A204.1 (cell line): ENCODE measurements at regions not wholly inside any gene's neighbourhood (a gene's known extent, or its start where the extent isn't known, plus 50 kb on each side); places are given as distances from the start of the nearest gene placed in this dataset.
"Not testable (repeated sequence)": the region's sequence is repeated elsewhere in the genome, so short reads cannot be mapped to it uniquely, and the experiment has no call there.

ENCODE experiments used
- FAIRE-seq: peaks from 2 replicates; lab custom pipeline; 2012; peaks lifted over from hg19 to GRCh38; lab: Jason Lieb, UNC

DNA sequence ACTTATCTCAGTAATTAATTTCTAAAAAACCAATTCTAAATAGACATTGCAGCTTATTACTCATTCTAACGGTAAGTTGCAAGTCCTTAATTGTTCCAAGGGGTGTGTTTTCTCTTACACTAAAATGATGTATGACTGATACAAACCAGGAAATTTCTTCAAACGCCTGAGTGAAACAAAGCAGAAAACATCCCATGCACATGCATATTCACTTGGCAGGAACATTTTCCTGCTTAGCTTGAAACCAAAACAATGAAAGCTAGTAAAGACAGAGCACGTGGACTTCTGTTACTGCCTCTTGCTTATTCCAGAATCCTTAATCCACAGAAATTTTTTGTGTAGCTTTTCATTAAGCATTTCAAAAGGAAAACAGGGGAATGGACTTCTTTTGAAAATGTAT, 187.7 kb downstream of the MTERF1 start:
- no peak for FAIRE-seq

DNA sequence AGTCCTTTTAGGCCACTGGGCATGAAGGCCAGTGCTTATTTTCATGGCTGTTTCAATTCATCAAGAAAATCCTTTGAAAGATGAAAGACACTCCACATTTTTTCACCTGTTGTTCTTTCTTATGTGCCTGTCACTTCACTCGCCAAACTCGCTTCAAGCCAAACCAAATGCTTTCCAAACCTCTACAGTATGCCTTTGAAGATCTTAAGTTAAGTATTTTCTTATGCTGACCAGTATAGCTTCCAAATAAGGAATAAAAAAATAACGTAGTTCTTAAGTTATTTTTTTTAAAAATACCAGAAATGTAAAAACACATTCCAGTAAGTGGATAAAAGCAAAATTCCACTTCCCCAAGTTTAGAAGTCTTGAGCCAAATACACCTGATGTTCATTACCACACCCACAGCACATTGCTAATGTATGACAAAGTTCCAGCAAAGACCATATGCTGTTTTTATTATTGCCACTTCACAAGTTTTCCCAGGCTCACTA, 186.1 kb downstream of the MTERF1 start:
- no peak for FAIRE-seq

DNA sequence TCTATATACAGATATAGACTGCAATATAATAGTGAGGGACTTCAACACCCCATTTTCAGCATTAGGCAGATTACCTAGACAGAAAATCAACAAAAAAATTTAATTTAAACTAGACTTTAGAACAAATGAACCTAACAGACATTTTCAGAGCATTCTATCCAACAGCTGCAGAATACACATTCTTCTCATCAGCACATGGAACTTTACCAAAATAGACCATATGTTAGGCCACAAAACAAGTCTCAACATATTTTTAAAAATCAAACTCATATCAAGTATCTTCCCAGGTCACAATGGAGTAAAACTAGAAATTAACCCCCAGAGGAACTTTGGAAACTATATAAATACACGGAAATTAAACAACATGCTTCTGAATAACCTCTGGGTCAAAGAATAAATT, 169.6 kb downstream of the MTERF1 start:
- no peak for FAIRE-seq

DNA sequence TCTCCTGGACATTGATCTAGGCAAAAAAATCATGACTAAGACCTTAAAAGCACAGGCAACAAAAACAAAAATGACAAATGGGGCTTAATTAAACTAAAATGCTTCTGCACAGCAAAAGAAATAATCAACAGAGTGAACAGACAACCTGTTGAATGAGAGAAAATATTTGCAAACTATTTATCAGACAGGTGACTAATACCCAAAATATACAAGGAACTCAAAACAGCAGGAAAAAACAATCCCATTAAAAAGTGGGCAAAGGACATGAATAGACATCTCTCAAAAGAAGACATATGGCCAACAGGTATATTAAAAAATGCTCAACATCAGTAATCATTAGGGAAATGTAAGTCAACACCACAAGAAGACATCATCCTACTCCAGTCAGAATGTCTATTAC, 166.8 kb downstream of the MTERF1 start:
- no peak for FAIRE-seq

DNA sequence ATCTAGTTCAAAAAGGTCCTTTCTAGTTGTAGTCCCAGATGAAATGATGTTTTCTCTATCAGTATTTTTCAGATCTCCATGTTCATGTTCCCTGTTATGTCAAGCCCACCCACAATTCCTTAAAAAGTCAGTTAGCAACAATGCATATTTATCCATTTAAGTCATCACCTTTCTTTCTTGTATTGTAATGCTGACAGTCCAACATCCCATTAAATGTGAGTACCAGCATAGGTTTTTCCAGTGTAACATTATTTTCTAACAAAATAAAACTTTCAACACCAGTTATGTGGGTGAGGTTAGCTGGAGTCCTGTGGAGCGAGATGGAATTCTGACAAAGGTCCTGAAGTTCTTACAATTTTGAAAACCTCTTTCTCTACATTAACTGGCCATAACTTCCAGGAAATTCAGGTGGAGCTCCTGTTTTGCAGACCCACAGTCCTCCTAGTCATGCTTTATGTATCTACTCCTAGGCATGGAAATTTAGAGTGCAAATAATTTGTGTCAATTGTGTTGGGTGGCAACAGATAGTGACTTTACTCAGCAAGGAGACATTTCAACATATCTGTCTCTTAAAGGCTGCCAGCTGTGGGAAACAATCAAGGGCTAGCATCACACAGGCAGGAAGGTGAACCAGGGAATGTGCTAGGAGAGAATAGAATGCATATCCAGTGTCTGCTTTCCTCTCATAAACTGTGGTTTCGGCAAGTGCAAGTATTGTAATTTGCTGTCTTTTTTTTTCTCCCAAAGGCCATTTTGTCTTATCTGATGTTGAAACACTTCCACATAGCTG, 162.6 kb downstream of the MTERF1 start:
- no peak for FAIRE-seq

DNA sequence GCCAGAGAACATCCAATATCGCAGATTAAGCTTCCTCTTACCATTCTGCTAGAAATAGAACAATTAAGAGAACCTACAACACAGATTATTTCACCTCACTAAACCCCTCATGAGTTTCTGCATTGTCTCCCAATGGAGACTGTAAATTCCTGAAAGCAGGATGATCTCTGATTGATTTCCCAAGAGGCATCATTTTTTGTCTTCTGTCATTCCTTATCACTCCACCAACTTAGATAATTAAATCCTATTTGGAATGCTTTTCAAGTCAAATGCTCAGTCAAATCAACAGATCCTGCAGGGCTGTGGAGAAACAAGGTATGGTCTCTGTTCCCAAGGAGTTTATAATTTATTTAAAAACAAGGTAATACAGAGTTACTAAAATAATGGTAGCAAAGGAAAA, 161.5 kb downstream of the MTERF1 start:
- FAIRE-seq: no peak

DNA sequence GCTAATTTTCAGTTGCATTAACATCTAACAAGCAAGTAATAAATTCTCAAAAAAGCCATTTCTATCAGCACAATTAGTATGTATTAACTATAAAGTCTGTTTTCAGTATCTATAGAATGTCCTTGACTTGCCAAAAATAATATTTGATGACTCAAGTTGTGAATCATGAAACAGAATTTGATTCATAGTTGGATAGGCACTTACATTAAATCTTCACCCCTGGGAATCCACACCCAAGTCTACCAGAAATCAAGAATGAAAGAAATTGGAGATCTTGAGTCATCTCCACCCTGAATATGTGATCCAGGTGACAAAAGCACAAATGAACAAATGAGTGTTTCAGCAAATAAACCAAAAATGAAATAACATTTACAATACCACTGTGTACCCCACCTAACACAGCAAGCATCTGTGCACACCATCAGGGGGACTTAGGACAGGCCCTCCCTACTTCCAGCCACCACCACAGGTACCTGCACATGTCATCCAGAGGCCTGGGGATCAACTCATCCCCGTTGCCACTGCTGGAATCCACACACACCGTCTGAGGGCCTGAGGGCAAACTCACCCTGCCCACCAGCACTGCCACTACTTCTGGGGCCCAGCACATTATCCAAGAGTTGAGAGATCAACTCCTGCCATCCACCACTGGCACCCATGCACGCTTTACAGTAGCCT, 160.1 kb downstream of the MTERF1 start:
- FAIRE-seq: no peak

DNA sequence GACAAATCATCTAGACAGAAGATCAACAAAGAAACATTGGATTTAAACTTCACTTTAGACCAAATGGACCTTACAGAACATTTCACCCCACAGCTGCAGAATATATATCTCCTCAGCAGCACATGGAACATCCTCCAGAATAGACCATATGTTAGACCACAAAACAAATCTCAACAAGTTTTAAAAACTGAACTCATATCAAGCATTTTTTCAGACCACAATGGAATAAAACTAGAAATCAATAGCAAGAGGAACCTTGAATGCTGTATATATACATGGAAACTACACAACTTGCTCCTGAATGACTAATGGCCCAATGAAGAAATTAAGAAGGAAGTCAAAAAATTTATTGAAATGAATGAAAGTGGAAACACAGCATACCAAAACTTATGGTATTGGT, 157.7 kb downstream of the MTERF1 start:
- no peak for FAIRE-seq

DNA sequence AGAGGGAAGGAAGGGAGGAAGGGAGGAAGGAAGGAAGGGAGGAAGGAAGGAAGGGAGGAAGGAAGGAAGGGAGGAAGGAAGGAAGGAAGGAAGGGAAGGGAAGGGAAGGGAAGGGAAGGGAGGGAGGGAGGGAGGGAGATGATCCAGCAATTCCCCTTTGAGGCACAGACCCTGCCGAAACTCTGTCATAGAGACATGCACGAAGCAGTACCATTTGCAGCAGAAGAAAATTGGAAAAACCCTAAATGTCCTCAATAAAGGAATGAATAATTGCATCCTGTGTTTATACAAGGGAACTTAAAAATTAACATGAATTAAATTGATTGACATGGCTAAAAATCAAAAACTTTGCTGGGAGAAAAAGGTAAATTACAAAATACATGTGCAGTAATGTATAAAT, 151.5 kb downstream of the MTERF1 start:
- FAIRE-seq: not testable (repeated sequence)

DNA sequence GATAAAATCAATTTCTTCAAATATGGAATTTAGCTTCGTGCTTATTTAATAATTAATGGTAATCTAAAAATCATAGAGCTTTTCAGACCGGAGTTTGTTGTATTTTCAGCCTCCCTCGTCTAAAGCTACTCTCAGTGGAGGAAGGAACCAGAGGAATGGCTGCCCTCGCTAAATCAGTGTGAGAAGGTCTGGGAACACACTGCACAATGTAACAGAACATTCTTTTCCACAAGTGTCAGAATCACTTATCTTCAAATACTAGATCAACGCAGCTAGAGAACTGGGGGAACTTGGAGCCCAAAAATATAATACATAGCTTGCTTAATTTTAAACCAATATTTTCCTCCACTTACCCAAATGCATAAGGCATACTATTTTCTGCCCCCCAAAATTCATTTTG, 148.5 kb downstream of the MTERF1 start:
- FAIRE-seq: no peak

DNA sequence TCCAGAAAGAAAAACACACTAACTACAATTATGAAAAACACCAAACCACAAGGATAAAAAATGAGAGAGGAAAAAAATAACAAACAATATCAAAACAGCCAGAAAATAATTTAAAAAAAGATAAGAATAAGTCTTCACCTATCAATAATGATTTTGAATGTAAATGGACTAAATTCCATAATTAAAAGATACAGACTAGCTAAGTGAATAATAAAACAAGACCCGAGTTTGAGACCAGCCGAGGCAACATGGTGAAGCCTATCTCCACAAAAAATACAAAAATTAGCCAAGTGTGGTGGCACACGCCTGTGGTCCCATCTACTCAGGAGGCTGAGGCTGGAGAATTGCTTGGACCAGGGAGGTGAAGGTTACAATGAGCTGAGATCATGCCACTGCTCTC, 131.1 kb downstream of the MTERF1 start:
- peak; percentile 16 for FAIRE-seq

DNA sequence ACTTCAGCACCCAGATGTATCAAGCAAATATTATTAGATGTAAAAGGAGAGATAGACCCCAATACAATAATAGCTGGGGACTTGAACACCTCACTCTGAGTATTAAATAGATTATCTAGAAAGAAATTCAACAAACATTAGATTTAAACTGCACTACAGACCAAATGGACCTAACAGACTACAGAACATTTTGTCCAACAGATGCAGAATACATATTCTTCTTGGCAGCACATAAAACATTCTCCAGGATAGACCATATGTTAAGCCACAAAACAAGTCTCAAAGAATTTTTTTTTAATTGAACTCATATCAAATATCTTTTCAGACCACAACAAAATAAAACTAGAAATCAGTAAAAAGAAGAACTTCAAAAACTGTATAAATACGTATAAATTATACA, 130.4 kb downstream of the MTERF1 start:
- no peak for FAIRE-seq

DNA sequence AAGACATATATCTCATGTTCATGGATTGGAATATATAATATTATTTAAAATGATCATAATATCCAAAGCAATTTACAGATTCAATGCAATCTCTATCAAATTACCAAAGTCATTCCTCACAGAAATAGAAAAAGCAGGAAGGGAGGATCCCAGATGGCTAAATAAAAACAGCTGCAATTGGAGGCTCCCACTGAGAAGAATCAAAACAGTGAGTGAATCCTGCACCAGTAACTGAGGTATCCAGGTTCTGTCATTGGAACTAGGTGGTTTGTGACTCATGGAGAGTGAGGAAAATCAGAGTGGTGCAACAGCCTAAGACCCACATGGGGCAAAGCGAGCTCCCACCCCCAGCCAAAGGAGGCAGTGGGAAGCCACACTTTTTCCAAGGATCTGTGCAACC, 128.4 kb downstream of the MTERF1 start:
- no peak for FAIRE-seq

DNA sequence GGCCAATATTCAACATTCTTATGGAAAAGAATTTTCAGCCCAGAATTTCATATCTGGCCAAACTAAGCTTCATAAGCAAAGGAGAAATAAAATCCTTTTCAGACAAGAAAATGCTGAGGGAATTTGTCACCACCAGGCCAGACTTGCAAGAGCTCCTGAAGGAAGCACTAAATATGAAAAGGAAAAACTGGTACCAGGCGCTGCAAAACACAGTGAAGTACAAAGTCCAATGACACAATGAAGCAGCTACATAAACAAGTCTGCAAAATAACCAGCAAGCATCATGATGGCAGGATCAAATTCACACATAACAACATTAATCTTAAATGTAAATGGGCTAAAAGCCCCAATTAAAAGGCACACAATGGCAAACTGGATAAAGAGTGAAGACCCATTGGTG, 126.2 kb downstream of the MTERF1 start:
- FAIRE-seq: not testable (repeated sequence)

DNA sequence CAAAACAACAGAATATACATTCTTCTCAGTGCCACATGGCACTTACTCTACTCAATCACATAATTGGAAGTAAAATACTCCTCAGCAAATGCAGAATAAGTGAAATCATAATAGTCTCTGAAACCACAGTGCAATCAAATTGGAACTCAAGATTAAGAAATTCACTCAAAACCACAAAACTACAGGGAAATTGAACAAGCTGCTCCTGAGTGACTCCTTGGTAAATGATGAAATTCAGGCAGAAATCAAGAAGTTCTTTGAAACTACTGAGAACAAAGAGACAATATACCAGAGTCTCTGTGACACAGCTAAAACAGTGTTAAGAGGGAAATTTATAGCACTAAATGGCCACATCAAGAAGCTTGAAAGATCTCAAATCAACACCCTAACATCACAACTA, 125.4 kb downstream of the MTERF1 start:
- FAIRE-seq: not testable (repeated sequence)

DNA sequence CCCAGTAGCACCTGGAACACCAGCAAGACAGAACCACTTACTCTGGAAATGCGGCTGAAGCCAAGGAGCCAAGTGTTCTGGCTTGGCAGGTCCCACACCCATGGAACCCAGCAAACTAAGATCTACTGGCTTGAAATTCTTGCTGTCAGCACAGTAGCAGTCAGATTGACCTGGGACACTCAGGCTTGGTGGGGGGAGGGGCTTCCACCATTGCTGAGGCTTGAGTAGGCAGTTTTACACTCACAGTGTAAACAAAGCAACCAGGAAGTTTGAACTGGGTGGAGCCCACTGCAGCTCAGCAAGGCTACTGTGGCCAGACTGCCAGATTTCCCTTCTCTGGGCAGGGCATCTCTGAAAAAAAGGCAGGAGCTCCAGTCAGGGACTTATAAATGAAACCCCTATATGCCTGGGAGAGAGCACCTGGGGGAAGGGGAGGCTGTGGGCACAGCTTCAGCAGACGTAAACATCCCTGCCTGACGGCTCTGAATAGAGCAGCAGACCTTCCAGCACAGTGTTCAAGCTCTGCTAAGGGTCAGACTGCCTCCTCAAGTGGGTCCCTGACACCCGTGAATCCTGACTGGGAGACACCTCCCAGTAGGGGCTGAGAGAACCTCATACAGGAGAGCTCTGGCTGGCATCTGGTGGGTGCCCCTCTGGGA, 121.2 kb downstream of the MTERF1 start:
- no peak for FAIRE-seq

DNA sequence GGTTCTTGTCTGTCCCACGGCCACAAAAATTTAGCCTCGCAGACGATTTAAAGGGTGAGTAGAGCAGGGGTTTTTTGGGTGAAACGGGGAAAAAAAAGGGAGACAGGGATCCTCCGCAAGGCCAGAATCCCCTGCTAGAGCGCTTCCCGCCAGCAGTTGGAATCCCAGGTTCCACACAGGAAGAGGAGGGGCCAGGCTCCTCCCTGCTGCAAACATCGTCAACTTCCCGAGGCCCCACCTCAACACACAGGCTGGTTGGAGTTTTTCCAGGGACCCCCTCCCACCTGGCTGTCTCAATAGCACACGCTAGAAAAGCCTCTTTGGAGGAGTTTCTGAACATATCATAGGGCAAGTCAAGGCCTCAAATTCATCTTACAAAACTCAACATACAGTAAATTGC, 112.7 kb downstream of the MTERF1 start:
- FAIRE-seq: no peak

DNA sequence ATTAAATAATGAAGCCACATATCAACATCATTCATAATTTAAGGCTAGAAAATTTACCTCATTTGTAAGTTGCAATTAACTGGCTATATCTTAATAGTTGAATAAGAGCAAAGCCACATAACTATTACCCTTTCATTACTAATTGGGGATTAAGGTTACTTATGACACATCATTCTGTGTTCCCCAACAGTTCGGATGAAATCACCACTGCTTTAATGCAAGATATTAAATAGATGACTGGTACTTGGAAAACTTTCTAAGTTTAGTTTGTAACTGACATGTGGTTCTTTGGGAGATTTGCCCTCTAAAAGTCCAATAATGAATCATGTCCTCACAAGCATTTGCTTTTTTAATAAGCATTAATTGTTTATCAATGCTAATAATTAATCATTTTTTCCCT, 109.1 kb downstream of the MTERF1 start:
- FAIRE-seq: no peak

DNA sequence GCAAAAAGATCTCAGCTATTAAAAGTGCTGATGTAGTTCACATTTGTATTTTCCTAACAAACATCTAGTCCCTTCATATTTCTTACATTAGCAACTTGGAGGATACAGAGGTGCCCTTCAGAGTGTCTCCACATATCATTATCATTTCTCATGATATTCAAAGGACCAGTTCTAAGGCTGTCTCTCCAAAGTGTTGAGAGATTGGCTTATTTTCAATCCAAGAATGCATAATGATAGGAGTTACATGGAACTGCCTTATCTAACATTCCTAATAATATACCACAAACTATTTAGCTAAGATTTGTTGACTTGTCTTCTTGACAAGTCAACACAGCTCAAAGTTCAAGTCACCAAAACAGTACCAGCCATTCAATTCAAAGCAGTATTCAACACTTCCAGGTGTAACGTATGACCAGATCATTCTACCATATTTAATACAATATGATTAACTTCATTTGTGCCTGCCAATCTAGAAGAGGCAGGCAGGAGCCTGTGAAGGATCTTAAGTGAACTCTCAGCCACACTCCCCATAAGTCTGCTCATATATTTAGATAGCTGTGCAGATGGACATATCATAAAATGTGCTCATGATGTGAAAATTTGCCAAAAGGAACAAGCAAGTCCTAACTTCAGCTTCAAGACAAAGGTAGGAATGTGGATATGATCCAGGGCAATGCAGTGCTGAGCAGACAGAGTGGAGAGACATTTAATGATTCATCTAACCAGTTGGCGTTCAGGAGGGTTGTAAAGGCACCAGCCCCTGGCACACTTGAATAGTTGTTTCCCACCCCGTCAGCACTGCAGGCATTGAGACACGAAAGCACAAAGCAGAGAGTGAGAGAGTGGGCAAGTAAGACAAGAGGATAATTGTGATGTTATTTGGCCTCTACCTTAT, 108.3 kb downstream of the MTERF1 start:
- FAIRE-seq: no peak

DNA sequence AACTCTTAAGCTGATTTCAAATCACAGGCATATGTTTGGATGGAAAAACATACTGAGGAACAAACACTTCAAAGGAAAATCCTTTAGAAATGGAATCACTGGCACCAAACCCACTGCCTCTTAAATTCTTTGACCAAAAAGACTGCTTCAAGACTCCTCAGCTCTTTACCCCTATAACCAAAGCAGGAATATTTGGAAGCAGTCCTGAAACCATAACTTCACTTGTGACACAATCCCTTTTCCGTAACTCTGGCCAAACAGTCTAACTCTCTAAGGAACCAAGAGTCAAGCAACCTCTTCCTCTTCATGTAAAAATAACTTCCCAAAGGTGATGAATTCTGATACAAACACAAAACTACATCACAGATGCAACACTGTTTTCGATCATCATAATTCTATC, 104.3 kb downstream of the MTERF1 start:
- no peak for FAIRE-seq

DNA sequence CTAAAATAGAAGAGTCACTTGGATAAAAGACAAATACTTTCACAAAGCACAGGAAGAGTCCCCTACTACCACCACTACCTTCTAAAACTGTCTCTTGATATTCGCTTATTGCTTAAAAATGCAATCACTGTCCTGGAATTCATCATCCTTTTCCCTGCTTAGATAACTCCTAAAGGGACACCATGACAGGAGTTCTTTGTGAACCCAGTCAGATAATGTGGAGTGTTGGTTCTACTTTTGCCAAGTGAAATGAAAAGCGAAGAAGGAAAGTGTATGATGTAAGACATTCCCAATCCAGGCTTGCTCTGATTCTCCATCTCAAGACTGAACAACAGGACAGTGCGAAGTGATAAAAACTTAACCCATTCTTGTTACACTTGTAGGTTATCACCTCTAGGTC, 103.0 kb downstream of the MTERF1 start:
- FAIRE-seq: no peak

DNA sequence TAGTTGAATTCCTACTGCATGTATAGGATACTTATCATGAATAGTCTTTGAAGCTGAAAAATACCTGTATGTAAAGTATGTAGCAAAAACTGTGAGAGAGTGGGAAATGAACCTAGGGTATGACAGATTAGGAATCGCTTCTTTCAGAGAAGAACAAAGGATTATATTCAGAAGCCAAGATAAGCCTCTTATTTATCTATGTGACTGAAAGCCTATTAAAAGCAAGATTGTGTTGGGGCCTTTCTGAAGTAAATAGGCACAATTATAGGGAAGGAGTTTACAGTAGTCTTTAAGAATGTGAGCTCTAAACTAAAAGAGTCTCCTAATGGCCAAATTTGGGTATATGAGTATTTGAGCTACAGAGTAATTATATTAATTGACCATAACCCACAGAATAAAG, 102.1 kb downstream of the MTERF1 start:
- no peak for FAIRE-seq
